ENCODE measurements at regions not wholly inside any gene's neighbourhood (a gene's known extent, or its start where the extent isn't known, plus 50 kb on each side); places are given as distances from the start of the nearest gene placed in this dataset.

DNA sequence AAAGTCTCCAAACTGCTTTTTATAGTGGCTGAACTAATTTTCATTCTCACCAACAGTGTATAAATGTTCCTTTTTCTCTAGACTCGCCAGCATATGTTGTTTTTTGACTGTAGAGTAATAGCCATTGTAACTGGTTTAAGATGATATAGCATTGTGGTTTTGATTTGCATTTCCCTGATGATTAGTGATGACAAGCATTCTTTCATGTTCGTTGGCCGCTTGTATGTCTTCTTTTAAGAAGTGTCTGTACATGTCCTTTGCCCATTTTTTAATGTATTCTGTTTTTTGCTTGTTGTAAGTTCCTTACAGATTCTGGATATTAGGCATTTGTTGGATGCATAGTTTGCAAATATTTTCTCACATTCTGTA lies 404.9 kb downstream of the FLRT2 start:
- WGBS, 2 experiments (ENCODE audit: extremely low coverage in 2 of 2, insufficient read length in 1 of 2) = no CpG with 5 or more reads among the region's 3 CpGs
- BruUV-seq (replicated peaks) = no TSS peak
- Histone ChIP-seq H2AFZ (replicated peaks; ENCODE audit: low read length, poor library complexity) (no peak overlapping the region), H3K23ac (ENCODE audit: low read depth, low read length) (no peak overlapping the region), H3K27ac (ENCODE audit: insufficient read depth, low read length) (no peak overlapping the region), H4K8ac (ENCODE audit: low read depth in 2 of 2, low read length in 2 of 2) (no peak overlapping the region), H3K79me1 (ENCODE audit: low read depth in 1 of 2, low read length in 2 of 2) (no peaks in the 10 kb centered on the region), H4K20me1 (ENCODE audit: insufficient read depth, low read length) (no peaks in the 10 kb centered on the region), H2BK5ac (ENCODE audit: low read depth, low read length, poor library complexity, severe bottlenecking) (no peak overlapping the region), H3K4me2 (ENCODE audit: low read depth, low read length) (peak overlapping the region; percentile 59; the same call in 1 of the 2 replicates), H3K9me1 (ENCODE audit: insufficient read depth, low read length) (no peaks in the 10 kb centered on the region), H2AK9ac (replicated peaks; ENCODE audit: low read depth, low read length, poor library complexity) (no peak overlapping the region), H3K4me1 (ENCODE audit: control insufficient read depth, insufficient read depth, low read length) (no peaks in the 10 kb centered on the region), H2BK15ac (ENCODE audit: low read depth, low read length) (no peak overlapping the region), H2AK5ac (ENCODE audit: low read depth, low read length) (no peak overlapping the region), H3K14ac (replicated peaks; ENCODE audit: low read depth, low read length) (no peak overlapping the region), H3K56ac (ENCODE audit: extremely low read depth, insufficient read depth, low read length) (no peak overlapping the region), H3K36me3 (ENCODE audit: control insufficient read depth, insufficient read depth, low read length) (no peaks in the 10 kb centered on the region), H3K4ac (ENCODE audit: low read depth, low read length) (no peak overlapping the region), H3K4me3 (ENCODE audit: insufficient read depth, low read depth, low read length) (no peak overlapping the region), H4K5ac (ENCODE audit: low read depth, low read length) (no peak overlapping the region), H2BK20ac (ENCODE audit: low read depth, low read length) (no peak overlapping the region), H3K9ac (ENCODE audit: low read depth, low read length) (no peak overlapping the region), H3K27me3 (ENCODE audit: control insufficient read depth, insufficient read depth, low read length) (no peaks in the 10 kb centered on the region), H3K9me3 (ENCODE audit: control insufficient read depth, insufficient read depth, low read length) (peaks cover 3% of the 10 kb centered on the region; the same call in 1 of the 2 replicates), H4K91ac (ENCODE audit: insufficient read depth, low read depth, low read length) (no peak overlapping the region), H3K18ac (ENCODE audit: low read depth, low read length) (no peak overlapping the region), H2BK120ac (ENCODE audit: low read depth, low read length) (no peak overlapping the region)
- no peak for TF ChIP-seq RFX5 (IDR thresholded peaks at IDR 0.05; ENCODE audit: low read depth, low read length)
- TF ChIP-seq SMC3 (IDR thresholded peaks at IDR 0.05; ENCODE audit: low read depth, low read length) = no peak
- no peak for TF ChIP-seq MXI1 (IDR thresholded peaks at IDR 0.05; ENCODE audit: borderline replicate concordance, low read depth, low read length)
- no peak for TF ChIP-seq RCOR1 (IDR thresholded peaks at IDR 0.05; ENCODE audit: insufficient replicate concordance, low read length)
- TF ChIP-seq CHD1 (IDR thresholded peaks at IDR 0.05; ENCODE audit: low read depth, low read length) = no peak
- TF ChIP-seq, protein P1, sequence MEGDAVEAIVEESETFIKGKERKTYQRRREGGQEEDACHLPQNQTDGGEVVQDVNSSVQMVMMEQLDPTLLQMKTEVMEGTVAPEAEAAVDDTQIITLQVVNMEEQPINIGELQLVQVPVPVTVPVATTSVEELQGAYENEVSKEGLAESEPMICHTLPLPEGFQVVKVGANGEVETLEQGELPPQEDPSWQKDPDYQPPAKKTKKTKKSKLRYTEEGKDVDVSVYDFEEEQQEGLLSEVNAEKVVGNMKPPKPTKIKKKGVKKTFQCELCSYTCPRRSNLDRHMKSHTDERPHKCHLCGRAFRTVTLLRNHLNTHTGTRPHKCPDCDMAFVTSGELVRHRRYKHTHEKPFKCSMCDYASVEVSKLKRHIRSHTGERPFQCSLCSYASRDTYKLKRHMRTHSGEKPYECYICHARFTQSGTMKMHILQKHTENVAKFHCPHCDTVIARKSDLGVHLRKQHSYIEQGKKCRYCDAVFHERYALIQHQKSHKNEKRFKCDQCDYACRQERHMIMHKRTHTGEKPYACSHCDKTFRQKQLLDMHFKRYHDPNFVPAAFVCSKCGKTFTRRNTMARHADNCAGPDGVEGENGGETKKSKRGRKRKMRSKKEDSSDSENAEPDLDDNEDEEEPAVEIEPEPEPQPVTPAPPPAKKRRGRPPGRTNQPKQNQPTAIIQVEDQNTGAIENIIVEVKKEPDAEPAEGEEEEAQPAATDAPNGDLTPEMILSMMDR (conservative IDR thresholded peaks at IDR 0.05; ENCODE audit: low read depth, low read length) = no peak
- TF ChIP-seq MAFK (IDR thresholded peaks at IDR 0.05; ENCODE audit: low read depth, low read length) = no peak
- no peak for TF ChIP-seq ELK1 (IDR thresholded peaks at IDR 0.05; ENCODE audit: borderline replicate concordance, low read depth, low read length)
- no peak for TF ChIP-seq CEBPB (IDR thresholded peaks at IDR 0.05; ENCODE audit: low read depth, low read length)
- TF ChIP-seq FOS (IDR thresholded peaks at IDR 0.05; ENCODE audit: low read depth, low read length) = no peak
- no peak for TF ChIP-seq MAZ (IDR thresholded peaks at IDR 0.05; ENCODE audit: borderline replicate concordance, low read depth, low read length)
- no peak for TF ChIP-seq POLR2A (IDR thresholded peaks at IDR 0.05; ENCODE audit: low read depth, low read length)
- no peak for TF ChIP-seq RAD21 (IDR thresholded peaks at IDR 0.05; ENCODE audit: low read length)
- TF ChIP-seq BHLHE40 (IDR thresholded peaks at IDR 0.05; ENCODE audit: low read depth, low read length) = no peak
- TF ChIP-seq, protein P2, sequence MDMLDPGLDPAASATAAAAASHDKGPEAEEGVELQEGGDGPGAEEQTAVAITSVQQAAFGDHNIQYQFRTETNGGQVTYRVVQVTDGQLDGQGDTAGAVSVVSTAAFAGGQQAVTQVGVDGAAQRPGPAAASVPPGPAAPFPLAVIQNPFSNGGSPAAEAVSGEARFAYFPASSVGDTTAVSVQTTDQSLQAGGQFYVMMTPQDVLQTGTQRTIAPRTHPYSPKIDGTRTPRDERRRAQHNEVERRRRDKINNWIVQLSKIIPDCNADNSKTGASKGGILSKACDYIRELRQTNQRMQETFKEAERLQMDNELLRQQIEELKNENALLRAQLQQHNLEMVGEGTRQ (IDR thresholded peaks at IDR 0.05; ENCODE audit: low read depth, low read length) = no peak
- no peak for TF ChIP-seq NFE2L2 (IDR thresholded peaks at IDR 0.05; ENCODE audit: low read depth, low read length)
- intact Hi-C loops (cut with micrococcal nuclease) = no loop called here
- DNase-seq (no peak), ATAC-seq (ENCODE audit: low read depth) (no peak)
- ChIA-PET POLR2A (ENCODE audit: unreplicated experiment) (interaction anchor here (0.6 kb wide), 1 partner anchor 28 kb away, joined by 3 read pairs; no protein-coding TSS in a partner anchor), CTCF (interaction anchor here (1.0 kb wide), 1 partner anchor 9 kb away, joined by 3 read pairs; no protein-coding TSS in a partner anchor)
- in situ Hi-C loops (cut with MboI; ENCODE audit: low sequenced_read_pairs) = no loop called here
- dilution Hi-C loops (cut with HindIII; ENCODE audit: low sequenced_read_pairs, unreplicated experiment) = no loop called here

All from IMR-90 (cell line).